Activated naive CD4-positive, alpha-beta T cell treated with anti-CD3 and anti-CD28 coated beads, Interleukin-2, amount 10 ng/mL, durations not matched to agents 7 days and 5 days (primary cell): ENCODE measurements at regions not wholly inside any gene's neighbourhood (a gene's known extent, or its start where the extent isn't known, plus 50 kb on each side); places are given as distances from the start of the nearest gene placed in this dataset.
"Not testable (repeated sequence)": the region's sequence is repeated elsewhere in the genome, so short reads cannot be mapped to it uniquely, and the experiment has no call there.

Experiments
- CTCF ChIA-PET: fragments of 350-600 bp; sonication (Branson Sonifier 250); formaldehyde crosslinking; loops from one replicate; lab custom pipeline; 2021; ENCODE audit warnings: antibody characterized with exemption; lab: Charles Lee
- DNase-seq: peaks from one replicate; pipeline ENCODE4 v3.0.0-alpha.2; 2020
- H3K27ac Mint-ChIP-seq: one replicate; pipeline ENCODE4 v1.8.0; 2021; ENCODE audit warnings: mild to moderate bottlenecking, moderate library complexity, mixed read lengths
- H3K27me3 Mint-ChIP-seq: one replicate; pipeline ENCODE4 v1.8.0; 2021; ENCODE audit warnings: mild to moderate bottlenecking, mixed read lengths
- H3K36me3 Mint-ChIP-seq: one replicate; pipeline ENCODE4 v1.8.0; 2021; ENCODE audit warnings: mixed read lengths
- H3K4me1 Mint-ChIP-seq: one replicate; pipeline ENCODE4 v1.8.0; 2021; ENCODE audit warnings: mixed read lengths
- H3K4me3 Mint-ChIP-seq: one replicate; pipeline ENCODE4 v1.8.0; 2021; ENCODE audit warnings: mild to moderate bottlenecking, moderate library complexity, mixed read lengths
- H3K9me3 Mint-ChIP-seq: one replicate; pipeline ENCODE4 v1.8.0; 2021; ENCODE audit warnings: mixed read lengths

GRCh38 chr4:118410138-118410537 lies 57.3 kb upstream of the PRSS12 start:
- no peaks in the 10 kb centered on the region for H3K4me1 Mint-ChIP-seq
- no peaks in the 10 kb centered on the region for H3K9me3 Mint-ChIP-seq
- H3K27ac Mint-ChIP-seq, result no peak overlapping the region
- H3K36me3 Mint-ChIP-seq, result no peaks in the 10 kb centered on the region
- CTCF ChIA-PET, result no interaction called here
- no peak overlapping the region for H3K4me3 Mint-ChIP-seq
- peaks cover 4% of the 10 kb centered on the region for H3K27me3 Mint-ChIP-seq
- no peak for DNase-seq

GRCh38 chr4:118417325-118417724 lies 64.5 kb upstream of the PRSS12 start:
- Mint-ChIP-seq H3K4me1 (no peaks in the 10 kb centered on the region), H3K36me3 (no peaks in the 10 kb centered on the region), H3K27ac (no peak overlapping the region), H3K9me3 (no peaks in the 10 kb centered on the region), H3K4me3 (no peak overlapping the region), H3K27me3 (peaks cover 4% of the 10 kb centered on the region)
- CTCF ChIA-PET, result no interaction called here
- DNase-seq, result no peak

- H3K27ac Mint-ChIP-seq, H3K4me3 Mint-ChIP-seq, H3K27me3 Mint-ChIP-seq, CTCF ChIA-PET, DNase-seq, H3K4me1 Mint-ChIP-seq, H3K9me3 Mint-ChIP-seq, H3K36me3 Mint-ChIP-seq: not testable (repeated sequence)
Measured at GRCh38 chr4:118417800-118418199, 65.0 kb upstream of the PRSS12 start.

GRCh38 chr4:118418396-118418795 lies 65.6 kb upstream of the PRSS12 start:
- H3K4me3 Mint-ChIP-seq, H3K27ac Mint-ChIP-seq, H3K36me3 Mint-ChIP-seq, H3K9me3 Mint-ChIP-seq, CTCF ChIA-PET, H3K4me1 Mint-ChIP-seq, DNase-seq, H3K27me3 Mint-ChIP-seq: not testable (repeated sequence)

GRCh38 chr4:118419626-118420025 lies 66.8 kb upstream of the PRSS12 start:
- H3K27ac Mint-ChIP-seq, CTCF ChIA-PET, H3K36me3 Mint-ChIP-seq, H3K9me3 Mint-ChIP-seq, DNase-seq, H3K4me3 Mint-ChIP-seq, H3K4me1 Mint-ChIP-seq, H3K27me3 Mint-ChIP-seq: not testable (repeated sequence)

- not testable (repeated sequence) for H3K9me3 Mint-ChIP-seq, H3K4me3 Mint-ChIP-seq, H3K4me1 Mint-ChIP-seq, H3K27ac Mint-ChIP-seq, H3K36me3 Mint-ChIP-seq
- CTCF ChIA-PET, result interaction anchor here (0.8 kb wide), 1 partner anchor 11 kb away, joined by 3 read pairs; no protein-coding TSS in a partner anchor
- H3K27me3 Mint-ChIP-seq, result peaks cover 14% of the 10 kb centered on the region
- peak; percentile 62 for DNase-seq
Measured at GRCh38 chr4:118424062-118424461, 71.3 kb upstream of the PRSS12 start.

- H3K9me3 Mint-ChIP-seq, DNase-seq, H3K27me3 Mint-ChIP-seq, CTCF ChIA-PET, H3K27ac Mint-ChIP-seq, H3K36me3 Mint-ChIP-seq, H3K4me3 Mint-ChIP-seq, H3K4me1 Mint-ChIP-seq: not testable (repeated sequence)
Measured at GRCh38 chr4:118428881-118429280, 76.1 kb upstream of the PRSS12 start.

- H3K27ac Mint-ChIP-seq, CTCF ChIA-PET, DNase-seq, H3K36me3 Mint-ChIP-seq, H3K4me1 Mint-ChIP-seq, H3K9me3 Mint-ChIP-seq, H3K4me3 Mint-ChIP-seq, H3K27me3 Mint-ChIP-seq: not testable (repeated sequence)
Measured at GRCh38 chr4:118432359-118432758, 79.6 kb upstream of the PRSS12 start.

GRCh38 chr4:118433612-118434375 lies 81.0 kb upstream of the PRSS12 start:
- H3K4me1 Mint-ChIP-seq, H3K36me3 Mint-ChIP-seq: not testable (repeated sequence)

GRCh38 chr4:118435415-118435814 lies 82.6 kb upstream of the PRSS12 start:
- H3K4me3 Mint-ChIP-seq, H3K4me1 Mint-ChIP-seq, DNase-seq, H3K9me3 Mint-ChIP-seq, H3K27me3 Mint-ChIP-seq, H3K36me3 Mint-ChIP-seq, CTCF ChIA-PET, H3K27ac Mint-ChIP-seq: not testable (repeated sequence)

More at GRCh38 chr4:118433612-118434375, 81.0 kb upstream of the PRSS12 start:
- H3K9me3 Mint-ChIP-seq, DNase-seq, H3K27me3 Mint-ChIP-seq, H3K4me3 Mint-ChIP-seq, CTCF ChIA-PET, H3K27ac Mint-ChIP-seq: not testable (repeated sequence)

GRCh38 chr4:118442115-118442837 lies 89.5 kb upstream of the PRSS12 start:
- H3K27me3 Mint-ChIP-seq, DNase-seq, H3K4me3 Mint-ChIP-seq, H3K36me3 Mint-ChIP-seq, H3K27ac Mint-ChIP-seq, CTCF ChIA-PET, H3K4me1 Mint-ChIP-seq, H3K9me3 Mint-ChIP-seq: not testable (repeated sequence)

- DNase-seq, H3K4me1 Mint-ChIP-seq, CTCF ChIA-PET, H3K9me3 Mint-ChIP-seq, H3K36me3 Mint-ChIP-seq, H3K27ac Mint-ChIP-seq, H3K4me3 Mint-ChIP-seq, H3K27me3 Mint-ChIP-seq: not testable (repeated sequence)
Measured at GRCh38 chr4:118447397-118447796, 94.6 kb upstream of the PRSS12 start.

GRCh38 chr4:118454857-118455256 lies 102.1 kb upstream of the PRSS12 start:
- H3K27ac Mint-ChIP-seq, H3K9me3 Mint-ChIP-seq, H3K4me1 Mint-ChIP-seq, CTCF ChIA-PET, DNase-seq, H3K36me3 Mint-ChIP-seq, H3K27me3 Mint-ChIP-seq, H3K4me3 Mint-ChIP-seq: not testable (repeated sequence)

- H3K9me3 Mint-ChIP-seq, H3K27ac Mint-ChIP-seq, CTCF ChIA-PET, H3K4me1 Mint-ChIP-seq, DNase-seq, H3K27me3 Mint-ChIP-seq, H3K4me3 Mint-ChIP-seq, H3K36me3 Mint-ChIP-seq: not testable (repeated sequence)
Measured at GRCh38 chr4:118461435-118461834, 108.6 kb upstream of the PRSS12 start.

GRCh38 chr4:118465831-118466230 lies 113.0 kb upstream of the PRSS12 start:
- CTCF ChIA-PET, H3K4me3 Mint-ChIP-seq, H3K27me3 Mint-ChIP-seq, H3K9me3 Mint-ChIP-seq, DNase-seq, H3K27ac Mint-ChIP-seq, H3K4me1 Mint-ChIP-seq, H3K36me3 Mint-ChIP-seq: not testable (repeated sequence)
